ENCODE measurements at regions not wholly inside any gene's neighbourhood (a gene's known extent, or its start where the extent isn't known, plus 50 kb on each side); places are given as distances from the start of the nearest gene placed in this dataset.

DNA sequence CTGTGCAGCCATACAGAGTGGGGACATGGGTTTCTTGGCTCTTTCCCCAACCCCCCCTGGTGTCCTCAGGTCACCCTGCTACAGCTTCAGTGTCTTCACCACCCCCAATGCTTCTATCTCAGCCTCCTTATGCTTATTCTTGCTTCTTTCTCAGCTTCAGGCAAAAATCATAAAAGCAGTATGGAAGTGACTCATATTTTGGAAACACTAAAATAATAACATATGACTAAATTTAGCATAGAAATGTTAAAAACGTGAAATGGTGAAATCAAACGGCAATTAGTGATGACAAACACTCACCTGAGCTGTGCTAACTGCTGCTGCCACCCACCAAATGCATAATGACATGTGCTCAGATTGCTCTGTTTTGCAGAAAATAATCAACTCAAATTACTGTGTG, 475.2 kb upstream of the EPHA3 start:
- Histone ChIP-seq H3K9ac (ENCODE audit: low read depth, low read length) (no peak overlapping the region), H3K9me1 (ENCODE audit: insufficient read depth, low read length) (no peaks in the 10 kb centered on the region), H2BK120ac (ENCODE audit: low read depth, low read length) (no peak overlapping the region), H3K4me3 (ENCODE audit: insufficient read depth, low read depth, low read length) (no peak overlapping the region), H4K20me1 (ENCODE audit: insufficient read depth, low read length) (no peaks in the 10 kb centered on the region), H2AK5ac (ENCODE audit: low read depth, low read length) (no peak overlapping the region), H3K56ac (ENCODE audit: extremely low read depth, insufficient read depth, low read length) (no peak overlapping the region), H4K8ac (ENCODE audit: low read depth in 2 of 2, low read length in 2 of 2) (no peak overlapping the region), H3K79me1 (ENCODE audit: low read depth in 1 of 2, low read length in 2 of 2) (no peaks in the 10 kb centered on the region), H3K27ac (ENCODE audit: insufficient read depth, low read length) (no peak overlapping the region), H4K91ac (ENCODE audit: insufficient read depth, low read depth, low read length) (no peak overlapping the region), H2BK20ac (ENCODE audit: low read depth, low read length) (no peak overlapping the region), H3K18ac (ENCODE audit: low read depth, low read length) (no peak overlapping the region), H3K23ac (ENCODE audit: low read depth, low read length) (no peak overlapping the region), H3K4ac (ENCODE audit: low read depth, low read length) (no peak overlapping the region), H3K4me1 (ENCODE audit: control insufficient read depth, insufficient read depth, low read length) (no peaks in the 10 kb centered on the region), H3K9me3 (ENCODE audit: control insufficient read depth, insufficient read depth, low read length) (no peaks in the 10 kb centered on the region), H3K14ac (replicated peaks; ENCODE audit: low read depth, low read length) (no peak overlapping the region), H3K36me3 (ENCODE audit: control insufficient read depth, insufficient read depth, low read length) (no peaks in the 10 kb centered on the region), H3K27me3 (ENCODE audit: control insufficient read depth, insufficient read depth, low read length) (no peaks in the 10 kb centered on the region), H4K5ac (ENCODE audit: low read depth, low read length) (no peak overlapping the region), H2BK5ac (ENCODE audit: low read depth, low read length, poor library complexity, severe bottlenecking) (no peak overlapping the region), H2AFZ (replicated peaks; ENCODE audit: low read length, poor library complexity) (no peak overlapping the region), H2BK15ac (ENCODE audit: low read depth, low read length) (no peak overlapping the region), H3K4me2 (ENCODE audit: low read depth, low read length) (no peak overlapping the region), H2AK9ac (replicated peaks; ENCODE audit: low read depth, low read length, poor library complexity) (no peak overlapping the region)
- BruUV-seq (replicated peaks) = no TSS peak
- TF ChIP-seq, protein P1, sequence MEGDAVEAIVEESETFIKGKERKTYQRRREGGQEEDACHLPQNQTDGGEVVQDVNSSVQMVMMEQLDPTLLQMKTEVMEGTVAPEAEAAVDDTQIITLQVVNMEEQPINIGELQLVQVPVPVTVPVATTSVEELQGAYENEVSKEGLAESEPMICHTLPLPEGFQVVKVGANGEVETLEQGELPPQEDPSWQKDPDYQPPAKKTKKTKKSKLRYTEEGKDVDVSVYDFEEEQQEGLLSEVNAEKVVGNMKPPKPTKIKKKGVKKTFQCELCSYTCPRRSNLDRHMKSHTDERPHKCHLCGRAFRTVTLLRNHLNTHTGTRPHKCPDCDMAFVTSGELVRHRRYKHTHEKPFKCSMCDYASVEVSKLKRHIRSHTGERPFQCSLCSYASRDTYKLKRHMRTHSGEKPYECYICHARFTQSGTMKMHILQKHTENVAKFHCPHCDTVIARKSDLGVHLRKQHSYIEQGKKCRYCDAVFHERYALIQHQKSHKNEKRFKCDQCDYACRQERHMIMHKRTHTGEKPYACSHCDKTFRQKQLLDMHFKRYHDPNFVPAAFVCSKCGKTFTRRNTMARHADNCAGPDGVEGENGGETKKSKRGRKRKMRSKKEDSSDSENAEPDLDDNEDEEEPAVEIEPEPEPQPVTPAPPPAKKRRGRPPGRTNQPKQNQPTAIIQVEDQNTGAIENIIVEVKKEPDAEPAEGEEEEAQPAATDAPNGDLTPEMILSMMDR (conservative IDR thresholded peaks at IDR 0.05; ENCODE audit: low read depth, low read length) = no peak
- TF ChIP-seq, protein P2, sequence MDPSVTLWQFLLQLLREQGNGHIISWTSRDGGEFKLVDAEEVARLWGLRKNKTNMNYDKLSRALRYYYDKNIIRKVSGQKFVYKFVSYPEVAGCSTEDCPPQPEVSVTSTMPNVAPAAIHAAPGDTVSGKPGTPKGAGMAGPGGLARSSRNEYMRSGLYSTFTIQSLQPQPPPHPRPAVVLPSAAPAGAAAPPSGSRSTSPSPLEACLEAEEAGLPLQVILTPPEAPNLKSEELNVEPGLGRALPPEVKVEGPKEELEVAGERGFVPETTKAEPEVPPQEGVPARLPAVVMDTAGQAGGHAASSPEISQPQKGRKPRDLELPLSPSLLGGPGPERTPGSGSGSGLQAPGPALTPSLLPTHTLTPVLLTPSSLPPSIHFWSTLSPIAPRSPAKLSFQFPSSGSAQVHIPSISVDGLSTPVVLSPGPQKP (IDR thresholded peaks at IDR 0.05; ENCODE audit: borderline replicate concordance, low read depth, low read length) = no peak
- TF ChIP-seq, protein P3, sequence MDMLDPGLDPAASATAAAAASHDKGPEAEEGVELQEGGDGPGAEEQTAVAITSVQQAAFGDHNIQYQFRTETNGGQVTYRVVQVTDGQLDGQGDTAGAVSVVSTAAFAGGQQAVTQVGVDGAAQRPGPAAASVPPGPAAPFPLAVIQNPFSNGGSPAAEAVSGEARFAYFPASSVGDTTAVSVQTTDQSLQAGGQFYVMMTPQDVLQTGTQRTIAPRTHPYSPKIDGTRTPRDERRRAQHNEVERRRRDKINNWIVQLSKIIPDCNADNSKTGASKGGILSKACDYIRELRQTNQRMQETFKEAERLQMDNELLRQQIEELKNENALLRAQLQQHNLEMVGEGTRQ (IDR thresholded peaks at IDR 0.05; ENCODE audit: low read depth, low read length) = no peak
- TF ChIP-seq CEBPB (IDR thresholded peaks at IDR 0.05; ENCODE audit: low read depth, low read length) (no peak), MAZ (IDR thresholded peaks at IDR 0.05; ENCODE audit: borderline replicate concordance, low read depth, low read length) (no peak), CHD1 (IDR thresholded peaks at IDR 0.05; ENCODE audit: low read depth, low read length) (no peak), SMC3 (IDR thresholded peaks at IDR 0.05; ENCODE audit: low read depth, low read length) (no peak), NFE2L2 (IDR thresholded peaks at IDR 0.05; ENCODE audit: low read depth, low read length) (no peak), BHLHE40 (IDR thresholded peaks at IDR 0.05; ENCODE audit: low read depth, low read length) (no peak), RAD21 (IDR thresholded peaks at IDR 0.05; ENCODE audit: low read length) (no peak), RCOR1 (IDR thresholded peaks at IDR 0.05; ENCODE audit: insufficient replicate concordance, low read length) (no peak)
- in situ Hi-C loops (cut with MboI; ENCODE audit: low sequenced_read_pairs) (no loop called here), intact Hi-C loops (cut with micrococcal nuclease) (no loop called here), dilution Hi-C loops (cut with HindIII; ENCODE audit: low sequenced_read_pairs, unreplicated experiment) (no loop called here)
- ChIA-PET POLR2A (ENCODE audit: unreplicated experiment) (no interaction called here), CTCF (no interaction called here)
- no CpG with 5 or more reads among the region's 2 CpGs for WGBS, 2 experiments (ENCODE audit: extremely low coverage in 2 of 2, insufficient read length in 1 of 2)
- DNase-seq = no peak
- no peak for ATAC-seq (ENCODE audit: low read depth)

All from IMR-90 (cell line).